SK-N-SH (cell line): ENCODE measurements at regions not wholly inside any gene's neighbourhood (a gene's known extent, or its start where the extent isn't known, plus 50 kb on each side); places are given as distances from the start of the nearest gene placed in this dataset.
A peak's percentile ranks its signal among the peaks of the same experiment; 100 is the strongest.

Experiments
- CTCF ChIA-PET: fragments of 300-600, 350-600 bp; formaldehyde crosslinking; extraction: SDS; loops from one replicate; lab custom pipeline; 2021; lab: Yijun Ruan, JAX
- POLR2A ChIA-PET: fragments of 350-600 bp; sonication (Branson Sonifier 250); formaldehyde crosslinking; extraction: SDS; loops from one replicate; lab custom pipeline; 2020; ENCODE audit warnings: antibody characterized with exemption, inconsistent platforms; lab: Yijun Ruan, JAX
- DNase-seq: peaks from one replicate; pipeline ENCODE4 v3.0.0; 2012
- H2AFZ ChIP-seq: fragments of 200-600 bp; sonication (generic); 2 replicates; pipeline ENCODE4 v1.8.1; 2016; ENCODE audit warnings: antibody characterized with exemption, mild to moderate bottlenecking, low read depth
- H3F3A ChIP-seq: fragments of 200-600 bp; sonication (generic); replicated peaks from 2 replicates; pipeline ENCODE3; 2016; ENCODE audit warnings: antibody characterized with exemption, mild to moderate bottlenecking; ENCODE audit not compliant: insufficient read depth
- H3K27ac ChIP-seq, 2 experiments: fragments of 200-500 bp in 1 of 2; fragments of 200-600 bp in 1 of 2; sonication (Bioruptor generic) in 1 of 2; sonication (generic), shearing (Covaris generic) in 1 of 2; 2 replicates each; pipeline versions ENCODE4 v1.5.1 to v1.6.1; 2014 to 2016; ENCODE audit warnings: low read depth in 2 of 2, inconsistent platforms in 1 of 2, low read length in 1 of 2, mild to moderate bottlenecking in 1 of 2, mixed read lengths in 1 of 2
- H3K27me3 ChIP-seq: fragments of 200-600 bp; sonication (generic), shearing (Covaris generic); 2 replicates; pipeline ENCODE4 v1.6.1; 2016; ENCODE audit warnings: mixed run types; ENCODE audit not compliant: insufficient read depth
- H3K36me3 ChIP-seq, 2 experiments: fragments of 200-500 bp in 1 of 2; fragments of 200-600 bp in 1 of 2; sonication (Bioruptor generic) in 1 of 2; sonication (generic) in 1 of 2; replicated peaks in 1 of 2; 2 replicates each; pipeline versions ENCODE3 to v1.5.1; 2014 to 2016; ENCODE audit warnings: low read length in 1 of 2, mild to moderate bottlenecking in 1 of 2; ENCODE audit not compliant: insufficient read depth in 2 of 2, control insufficient read depth in 1 of 2
- H3K4me1 ChIP-seq, 2 experiments: fragments of 200-500 bp in 1 of 2; fragments of 200-600 bp in 1 of 2; sonication (Bioruptor generic) in 1 of 2; sonication (generic), shearing (Covaris generic) in 1 of 2; 2 replicates each; pipeline versions ENCODE4 v1.5.1 to v1.6.1; 2014 to 2016; ENCODE audit warnings: low read depth in 1 of 2, low read length in 1 of 2, mixed run types in 1 of 2; ENCODE audit not compliant: insufficient read depth in 2 of 2, control insufficient read depth in 1 of 2
- H3K4me2 ChIP-seq: fragments of 200-600 bp; sonication (generic), shearing (Covaris generic); 2 replicates; pipeline ENCODE4 v1.6.1; 2017; ENCODE audit warnings: mixed run types
- H3K4me3 ChIP-seq, 2 experiments: fragments of 200-500 bp in 1 of 2; fragments of 200-600 bp in 1 of 2; sonication (Bioruptor generic) in 1 of 2; sonication (generic), shearing (Covaris generic) in 1 of 2; 2 replicates each; pipeline versions ENCODE4 v1.5.1 to v1.8.1; 2014 to 2016; ENCODE audit warnings: low read depth in 2 of 2, inconsistent platforms in 1 of 2, low read length in 1 of 2, mild to moderate bottlenecking in 1 of 2, mixed read lengths in 1 of 2, moderate library complexity in 1 of 2
- H3K79me2 ChIP-seq: fragments of 200-600 bp; sonication (generic); 2 replicates; pipeline ENCODE4 v1.8.1; 2017; ENCODE audit warnings: mild to moderate bottlenecking; ENCODE audit not compliant: insufficient read depth
- H3K9ac ChIP-seq: fragments of 200-600 bp; sonication (generic); 2 replicates; pipeline ENCODE4 v1.6.1; 2017; ENCODE audit warnings: mixed run types
- H3K9me2 ChIP-seq: fragments of 200-600 bp; sonication (generic); 2 replicates; pipeline ENCODE4 v1.6.1; 2017; ENCODE audit warnings: mixed run types
- H3K9me3 ChIP-seq: fragments of 200-600 bp; sonication (generic); 2 replicates; pipeline ENCODE4 v1.6.1; 2017; ENCODE audit warnings: mixed run types, mild to moderate bottlenecking, moderate library complexity
- H4K20me1 ChIP-seq: fragments of 200-600 bp; sonication (generic); 2 replicates; pipeline ENCODE4 v1.6.1; 2017; ENCODE audit warnings: mild to moderate bottlenecking, mixed run types; ENCODE audit not compliant: insufficient read depth
- GABPA ChIP-seq: IDR thresholded peaks from 2 replicates; pipeline ENCODE4 v1.4.0; 2012; ENCODE audit warnings: low read depth, mild to moderate bottlenecking
- MEF2A ChIP-seq: IDR thresholded peaks from 2 replicates; pipeline ENCODE4 v1.4.0; 2012; ENCODE audit warnings: low read depth, borderline replicate concordance
- MXI1 ChIP-seq: IDR thresholded peaks from 2 replicates; pipeline ENCODE4 v1.6.1; 2012; ENCODE audit warnings: mild to moderate bottlenecking, low read depth, low read length, improper control_type of control experiment
- RXRA ChIP-seq: IDR thresholded peaks from 2 replicates; pipeline ENCODE4 v1.4.0; 2012; ENCODE audit warnings: low read depth, mild to moderate bottlenecking, borderline replicate concordance
- WGBS: methylation state at CpG from one replicate; pipeline ENCODE4 v1.1.6; 2017; ENCODE audit warnings: low lambda C conversion rate; 5-methylcytosine and 5-hydroxymethylcytosine counted together
- small RNA-seq, 7 experiments: library from RNA; depleted of rRNA; stranded (forward); fragments of <200 nt; gene quantifications; one replicate each; pipeline ENCODE3, GENCODE V24; 2012

GRCh38 chr1:55272994-55273393, 57.8 kb upstream of the USP24 start:
- no peaks in the 10 kb centered on the region for H3K36me3 ChIP-seq
- 96% methylated on average over 3 of the region's 4 CpGs for WGBS

More at GRCh38 chr1:55272994-55273393, 57.8 kb upstream of the USP24 start:
- Histone ChIP-seq H4K20me1 (no peaks in the 10 kb centered on the region), H3K4me1 (peaks cover 3 to 10% of the 10 kb centered on the region in 2 experiments; a peak in 1 of 4 replicates), H3K27me3 (no peaks in the 10 kb centered on the region), H3K79me2 (no peaks in the 10 kb centered on the region), H3K9ac (no peak overlapping the region), H3K9me3 (peaks cover 10% of the 10 kb centered on the region), H3F3A (no peaks in the 10 kb centered on the region), H2AFZ (peak overlapping the region; percentile 36; the same call in 1 of the 2 replicates), H3K4me3 (no peak overlapping the region), H3K4me2 (no peak overlapping the region), H3K9me2 (no peaks in the 10 kb centered on the region), H3K27ac (no peak overlapping the region)
- ChIA-PET POLR2A (no interaction called here), CTCF (interaction anchor here (0.5 to 1.7 kb wide), 4 partner anchors 11 to 1312 kb away, joined by 3 to 4 read pairs (median 4); no protein-coding TSS in a partner anchor)
- DNase-seq: no peak
- TF ChIP-seq RXRA (no peak), MEF2A (no peak), MXI1 (no peak), GABPA (no peak)

Small RNAs in the stretch of these regions (small RNA-seq; reads per million reads assigned to genes)
- gene RF00019 (0 reads per million in 7 experiments), gene RNU6-830P (0 reads per million in 7 experiments)
